B cell (primary cell): ENCODE measurements at regions not wholly inside any gene's neighbourhood (a gene's known extent, or its start where the extent isn't known, plus 50 kb on each side); places are given as distances from the start of the nearest gene placed in this dataset.

ENCODE experiments used
- ATAC-seq: fragments of 200-7000 bp; cut with Tn5 transposase; one replicate; pipeline ENCODE4 v1.10.0; 2021; ENCODE audit warnings: low read depth, mild to moderate bottlenecking, moderate number of reproducible peaks, moderate library complexity
- CTCF ChIA-PET: fragments of 350-600 bp; sonication (Branson Sonifier 250); formaldehyde crosslinking; loops from one replicate; lab custom pipeline; 2021; ENCODE audit warnings: antibody characterized with exemption, inconsistent platforms; lab: Charles Lee
- POLR2A ChIA-PET: fragments of 350-600 bp; sonication (Branson Sonifier 250); formaldehyde crosslinking; loops from one replicate; lab custom pipeline; 2021; ENCODE audit warnings: antibody characterized with exemption; lab: Charles Lee
- DNase-seq: peaks from one replicate; pipeline ENCODE4 v3.0.0; 2013
- H2AFZ ChIP-seq: 2 replicates; pipeline ENCODE4 v1.6.1; 2012; ENCODE audit warnings: mild to moderate bottlenecking, low read depth, low read length; ENCODE audit not compliant: insufficient read depth, poor library complexity, severe bottlenecking
- H3K27ac ChIP-seq, 2 donors: 1 replicate in 1 of 2; 2 replicates in 1 of 2; pipeline ENCODE4 v1.5.1; 2012 to 2013; ENCODE audit warnings: low read length in 2 of 2, mild to moderate bottlenecking in 2 of 2, moderate library complexity in 1 of 2
- H3K27me3 ChIP-seq, 4 experiments: fragments of 200-600 bp in 1 of 4; sonication (generic) in 1 of 4; replicated peaks in 1 of 4; 1 replicate in 2 of 4; 2 replicates in 2 of 4; pipeline versions ENCODE4 v1.6.1 to v1.7.0; 2013 to 2016; ENCODE audit warnings: low read length in 3 of 4, mild to moderate bottlenecking in 2 of 4, mixed read lengths in 1 of 4, moderate library complexity in 1 of 4; ENCODE audit not compliant: insufficient read depth in 4 of 4, control insufficient read depth in 3 of 4; ENCODE audit errors: control extremely low read depth in 1 of 4
- H3K36me3 ChIP-seq, 2 experiments: replicated peaks in 1 of 2; 1 replicate in 1 of 2; 2 replicates in 1 of 2; pipeline versions ENCODE4 v1.6.1 to v1.7.1; 2013; ENCODE audit warnings: low read length in 1 of 2; ENCODE audit not compliant: insufficient read depth in 2 of 2, control insufficient read depth in 1 of 2; ENCODE audit errors: control extremely low read depth in 1 of 2, extremely low read depth in 1 of 2
- H3K4me1 ChIP-seq, 2 donors: fragments of 200-600 bp in 1 of 2; sonication (generic) in 1 of 2; 1 replicate in 1 of 2; 2 replicates in 1 of 2; pipeline versions ENCODE4 v1.5.1 to v1.6.1; 2013 to 2017; ENCODE audit warnings: low read length in 2 of 2; ENCODE audit not compliant: control insufficient read depth in 2 of 2, insufficient read depth in 2 of 2
- H3K4me2 ChIP-seq: replicated peaks from 2 replicates; pipeline ENCODE3; 2012; ENCODE audit warnings: mild to moderate bottlenecking, low read depth, low read length; ENCODE audit not compliant: poor library complexity, severe bottlenecking
- H3K4me3 ChIP-seq, 5 experiments: fragments of 200-600 bp in 1 of 5; sonication (generic) in 1 of 5; 1 replicate in 3 of 5; 2 replicates in 2 of 5; pipeline versions ENCODE4 v1.5.1 to v1.7.0; 2011 to 2016; ENCODE audit warnings: low read length in 4 of 5, mild to moderate bottlenecking in 4 of 5, low read depth in 2 of 5, control low read depth in 1 of 5, moderate library complexity in 1 of 5; ENCODE audit not compliant: insufficient read depth in 1 of 5; ENCODE audit errors: control extremely low read depth in 1 of 5, extremely low read depth in 1 of 5
- H3K79me2 ChIP-seq: fragments of 200-600 bp; sonication (generic); one replicate; pipeline ENCODE4 v1.6.0; 2016; ENCODE audit warnings: low read length; ENCODE audit not compliant: control insufficient read depth, insufficient read depth
- H3K9ac ChIP-seq: fragments of 200-600 bp; sonication (generic); 2 replicates; pipeline ENCODE4 v1.6.1; 2017; ENCODE audit warnings: mild to moderate bottlenecking, low read length, moderate library complexity
- H3K9me3 ChIP-seq, 3 donors: one replicate each; pipeline versions ENCODE4 v1.6.1 to v1.7.1; 2013; ENCODE audit warnings: low read length in 2 of 3; ENCODE audit not compliant: control insufficient read depth in 2 of 3, insufficient read depth in 1 of 3; ENCODE audit errors: control extremely low read depth in 1 of 3
- H4K20me1 ChIP-seq: 2 replicates; pipeline ENCODE4 v1.6.0; 2012; ENCODE audit warnings: mild to moderate bottlenecking, low read length; ENCODE audit not compliant: insufficient read depth, control insufficient read depth, poor library complexity, severe bottlenecking
- H3K27ac Mint-ChIP-seq: one replicate; pipeline ENCODE4 v1.8.0; 2021; ENCODE audit warnings: mixed read lengths
- H3K27me3 Mint-ChIP-seq: one replicate; pipeline ENCODE4 v1.8.0; 2021; ENCODE audit warnings: mixed read lengths
- H3K4me1 Mint-ChIP-seq: one replicate; pipeline ENCODE4 v1.8.0; 2021; ENCODE audit warnings: mixed read lengths
- H3K4me3 Mint-ChIP-seq: one replicate; pipeline ENCODE4 v1.8.0; 2021; ENCODE audit warnings: mixed read lengths
- H3K9me3 Mint-ChIP-seq: one replicate; pipeline ENCODE4 v1.8.0; 2022; ENCODE audit warnings: mixed read lengths; ENCODE audit not compliant: insufficient read depth
- CTCF ChIP-seq: fragments of 200-600 bp; IDR thresholded peaks from one replicate; pipeline ENCODE4 v1.8.0; 2022; ENCODE audit warnings: antibody characterized with exemption, mild to moderate bottlenecking
- EZH2 ChIP-seq: IDR thresholded peaks from 2 replicates; pipeline ENCODE4 v1.6.1; 2012; ENCODE audit warnings: borderline replicate concordance, low read depth, mild to moderate bottlenecking, moderate library complexity, low read length; ENCODE audit not compliant: insufficient read depth, poor library complexity, severe bottlenecking
- WGBS: methylation state at CpG from one replicate; pipeline ENCODE4 v1.1.5; 2013; ENCODE audit warnings: missing lambda C conversion rate; ENCODE audit not compliant: insufficient coverage; 5-methylcytosine and 5-hydroxymethylcytosine counted together
- intact Hi-C: fragments of 100-400 bp; cut with micrococcal nuclease; formaldehyde crosslinking; loops from one replicate; pipeline ENCODE4 v1.10.0; 2022

- ChIA-PET POLR2A (no interaction called here), CTCF (no interaction called here)
- Histone ChIP-seq H2AFZ (no peak overlapping the region), H4K20me1 (no peaks in the 10 kb centered on the region), H3K9me3 (peaks cover 0 to 4% (median 0%) of the 10 kb centered on the region in 3 donors), H3K4me1 (no peaks in the 10 kb centered on the region), H3K4me3 (no peak overlapping the region), H3K9ac (no peak overlapping the region), H3K27me3 (no peaks in the 10 kb centered on the region), H3K27ac (no peak overlapping the region), H3K79me2 (no peaks in the 10 kb centered on the region), H3K36me3 (no peaks in the 10 kb centered on the region), H3K4me2 (no peak overlapping the region)
- Mint-ChIP-seq H3K4me3 (no peak overlapping the region), H3K9me3 (no peaks in the 10 kb centered on the region), H3K27me3 (no peaks in the 10 kb centered on the region), H3K4me1 (no peaks in the 10 kb centered on the region), H3K27ac (no peak overlapping the region)
- TF ChIP-seq EZH2 (no peak), CTCF (no peak)
- DNase-seq (no peak), ATAC-seq (no peak)
- WGBS = no CpG with 5 or more reads among the region's 1 CpG
- intact Hi-C loops = no loop called here
These were observed 196.3 kb downstream of the MC4R start for GRCh38 chr18:60176259-60176658.

GRCh38 chr18:60174832-60175231, 197.7 kb downstream of the MC4R start:
- no peaks in the 10 kb centered on the region for H4K20me1 ChIP-seq
- no peaks in the 10 kb centered on the region for H3K9me3 Mint-ChIP-seq
- no peak overlapping the region for H3K4me3 Mint-ChIP-seq
- H3K9me3 ChIP-seq = peaks cover 0 to 4% (median 0%) of the 10 kb centered on the region in 3 donors
- H3K4me1 Mint-ChIP-seq = no peaks in the 10 kb centered on the region
- CTCF ChIA-PET = no interaction called here
- no peak overlapping the region for H3K4me3 ChIP-seq
- intact Hi-C loops = no loop called here
- POLR2A ChIA-PET = no interaction called here
- no peak overlapping the region for H3K27ac ChIP-seq
- no peak overlapping the region for H2AFZ ChIP-seq
- whole genome bisulfite sequencing = 78% methylated on average over 1 of the region's 2 CpGs
- H3K4me1 ChIP-seq = no peaks in the 10 kb centered on the region
- no peak for TF ChIP-seq EZH2
- TF ChIP-seq CTCF = no peak
- no peak overlapping the region for H3K9ac ChIP-seq
- ATAC-seq = no peak
- no peak overlapping the region for H3K4me2 ChIP-seq
- DNase-seq = no peak
- H3K27ac Mint-ChIP-seq = no peak overlapping the region
- H3K79me2 ChIP-seq = no peaks in the 10 kb centered on the region
- no peaks in the 10 kb centered on the region for H3K36me3 ChIP-seq
- H3K27me3 Mint-ChIP-seq = no peaks in the 10 kb centered on the region
- no peaks in the 10 kb centered on the region for H3K27me3 ChIP-seq
